ENCODE measurements at regions not wholly inside any gene's neighbourhood (a gene's known extent, or its start where the extent isn't known, plus 50 kb on each side); places are given as distances from the start of the nearest gene placed in this dataset.

DNA sequence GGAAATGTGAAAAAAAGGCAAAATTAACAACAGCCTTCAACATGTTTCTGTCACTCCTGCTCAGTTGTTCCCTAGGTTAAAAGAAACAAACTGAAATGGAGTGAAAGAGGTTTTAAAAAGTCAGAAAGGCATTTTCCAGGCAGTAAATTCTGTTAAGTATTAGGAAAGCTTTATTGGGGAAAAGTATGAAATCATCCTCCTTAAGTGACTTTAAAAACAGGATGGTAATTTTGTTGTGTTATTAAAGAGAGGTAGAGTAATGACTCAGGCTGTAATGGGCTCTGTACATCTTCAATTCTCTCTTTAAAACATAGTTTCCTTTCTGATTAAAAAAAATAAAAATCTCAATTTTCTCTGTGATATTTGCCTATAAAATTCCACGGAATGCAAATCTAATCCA, 81.1 kb downstream of the OTOL1 start:
- Mint-ChIP-seq H3K4me3 (ENCODE audit: unreplicated experiment) (no peak overlapping the region), H3K27ac (ENCODE audit: unreplicated experiment) (no peak overlapping the region), H3K4me1 (ENCODE audit: unreplicated experiment) (no peaks in the 10 kb centered on the region), H3K9me3 (ENCODE audit: unreplicated experiment) (no peaks in the 10 kb centered on the region), H3K27me3 (ENCODE audit: unreplicated experiment) (no peaks in the 10 kb centered on the region), H3K36me3 (ENCODE audit: low read depth, unreplicated experiment) (no peaks in the 10 kb centered on the region)
- no peak for DNase-seq (ENCODE audit: low spot score)
- TF ChIP-seq CTCF (IDR thresholded peaks at IDR 0.05; ENCODE audit: unreplicated experiment), result no peak

DNA sequence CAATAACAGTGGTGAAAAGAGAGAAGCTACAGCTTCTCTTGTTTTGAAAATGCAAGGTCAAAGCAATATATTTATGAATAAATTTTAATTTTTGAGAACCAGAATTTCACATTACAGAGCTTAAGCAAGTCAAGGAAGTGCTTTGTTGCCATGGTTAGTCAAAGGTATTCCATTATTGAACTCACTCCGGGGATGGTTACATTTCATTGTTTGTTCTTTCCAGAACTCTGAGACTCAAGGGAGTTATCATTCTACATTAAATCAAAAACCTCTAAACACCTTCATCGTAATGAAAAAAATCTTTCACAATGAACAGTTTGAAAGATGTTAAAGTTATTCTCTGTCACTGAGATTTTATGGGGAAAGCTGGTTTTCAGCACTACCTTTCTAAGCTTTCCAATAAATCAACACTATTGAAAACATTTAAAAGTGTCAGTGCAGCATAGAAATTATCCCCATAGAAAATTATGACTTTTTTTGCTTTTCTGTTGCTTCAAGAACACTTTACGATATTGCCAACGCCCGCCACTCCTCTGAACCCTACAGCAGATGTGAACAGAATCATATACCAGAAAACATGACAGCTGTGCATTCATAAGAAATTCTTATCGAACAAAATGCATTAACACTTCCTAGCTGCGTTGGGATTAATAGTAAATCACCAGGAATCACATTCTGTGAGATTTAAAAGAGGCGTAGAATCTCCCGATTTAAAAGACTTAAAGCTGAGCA, 83.0 kb downstream of the OTOL1 start:
- H3K9me3 Mint-ChIP-seq (ENCODE audit: unreplicated experiment), result no peaks in the 10 kb centered on the region
- no peaks in the 10 kb centered on the region for H3K27me3 Mint-ChIP-seq (ENCODE audit: unreplicated experiment)
- DNase-seq (ENCODE audit: low spot score), result no peak
- no peak overlapping the region for H3K4me3 Mint-ChIP-seq (ENCODE audit: unreplicated experiment)
- no peak for TF ChIP-seq CTCF (IDR thresholded peaks at IDR 0.05; ENCODE audit: unreplicated experiment)
- no peak overlapping the region for H3K27ac Mint-ChIP-seq (ENCODE audit: unreplicated experiment)
- H3K4me1 Mint-ChIP-seq (ENCODE audit: unreplicated experiment), result no peaks in the 10 kb centered on the region
- H3K36me3 Mint-ChIP-seq (ENCODE audit: low read depth, unreplicated experiment), result no peaks in the 10 kb centered on the region

- Mint-ChIP-seq H3K4me1 (ENCODE audit: unreplicated experiment) (no peaks in the 10 kb centered on the region), H3K36me3 (ENCODE audit: low read depth, unreplicated experiment) (no peaks in the 10 kb centered on the region), H3K27me3 (ENCODE audit: unreplicated experiment) (no peaks in the 10 kb centered on the region), H3K27ac (ENCODE audit: unreplicated experiment) (no peak overlapping the region), H3K9me3 (ENCODE audit: unreplicated experiment) (no peaks in the 10 kb centered on the region), H3K4me3 (ENCODE audit: unreplicated experiment) (no peak overlapping the region)
- no peak for TF ChIP-seq CTCF (IDR thresholded peaks at IDR 0.05; ENCODE audit: unreplicated experiment)
- no peak for DNase-seq (ENCODE audit: low spot score)
Measured at GRCh38 chr3:161585922-161586321, 89.3 kb downstream of the OTOL1 start.

DNA sequence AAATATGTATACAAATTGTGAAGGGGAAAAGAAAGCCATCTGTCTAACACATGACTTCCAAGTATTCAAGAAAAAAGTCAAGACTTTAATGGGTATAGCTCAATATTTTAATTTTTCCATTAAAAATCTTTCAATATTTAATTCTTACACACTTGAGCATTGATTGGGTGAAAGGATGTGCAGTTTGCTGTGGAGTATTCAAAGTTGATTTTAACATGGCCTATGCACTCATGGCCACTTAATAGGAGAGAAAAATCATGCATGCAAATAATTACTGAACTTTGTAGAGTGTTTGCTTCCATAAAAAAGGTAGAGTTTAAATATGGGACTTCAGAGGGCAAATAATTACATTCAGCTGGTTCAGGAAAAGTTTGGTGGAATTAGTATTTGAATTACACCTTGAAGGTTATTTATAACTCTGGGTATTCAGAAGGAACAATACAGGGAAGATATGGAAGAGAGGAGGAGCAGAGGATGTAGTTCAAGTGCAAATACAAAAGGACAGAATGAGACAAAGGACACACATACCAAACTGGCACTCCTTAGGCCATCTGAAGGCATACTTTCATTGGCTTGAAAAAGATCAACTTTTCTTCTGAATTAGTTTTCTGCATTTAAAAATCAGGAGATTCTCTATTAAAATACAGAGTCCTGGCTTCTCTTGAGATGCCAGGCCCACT, 90.1 kb downstream of the OTOL1 start:
- no peak overlapping the region for H3K4me3 Mint-ChIP-seq (ENCODE audit: unreplicated experiment)
- no peaks in the 10 kb centered on the region for H3K36me3 Mint-ChIP-seq (ENCODE audit: low read depth, unreplicated experiment)
- no peak for DNase-seq (ENCODE audit: low spot score)
- no peak for TF ChIP-seq CTCF (IDR thresholded peaks at IDR 0.05; ENCODE audit: unreplicated experiment)
- H3K27ac Mint-ChIP-seq (ENCODE audit: unreplicated experiment), result no peak overlapping the region
- no peaks in the 10 kb centered on the region for H3K4me1 Mint-ChIP-seq (ENCODE audit: unreplicated experiment)
- H3K27me3 Mint-ChIP-seq (ENCODE audit: unreplicated experiment), result no peaks in the 10 kb centered on the region
- H3K9me3 Mint-ChIP-seq (ENCODE audit: unreplicated experiment), result peaks cover 4% of the 10 kb centered on the region

- no peaks in the 10 kb centered on the region for H3K9me3 Mint-ChIP-seq (ENCODE audit: unreplicated experiment)
- H3K36me3 Mint-ChIP-seq (ENCODE audit: low read depth, unreplicated experiment), result no peaks in the 10 kb centered on the region
- H3K4me3 Mint-ChIP-seq (ENCODE audit: unreplicated experiment), result no peak overlapping the region
- peaks cover 3% of the 10 kb centered on the region for H3K4me1 Mint-ChIP-seq (ENCODE audit: unreplicated experiment)
- no peak for DNase-seq (ENCODE audit: low spot score)
- H3K27me3 Mint-ChIP-seq (ENCODE audit: unreplicated experiment), result no peaks in the 10 kb centered on the region
- no peak overlapping the region for H3K27ac Mint-ChIP-seq (ENCODE audit: unreplicated experiment)
- no peak for TF ChIP-seq CTCF (IDR thresholded peaks at IDR 0.05; ENCODE audit: unreplicated experiment)
Measured at GRCh38 chr3:161598639-161599038, 102.0 kb downstream of the OTOL1 start.
